ENCODE measurements at regions not wholly inside any gene's neighbourhood (a gene's known extent, or its start where the extent isn't known, plus 50 kb on each side); places are given as distances from the start of the nearest gene placed in this dataset.

DNA sequence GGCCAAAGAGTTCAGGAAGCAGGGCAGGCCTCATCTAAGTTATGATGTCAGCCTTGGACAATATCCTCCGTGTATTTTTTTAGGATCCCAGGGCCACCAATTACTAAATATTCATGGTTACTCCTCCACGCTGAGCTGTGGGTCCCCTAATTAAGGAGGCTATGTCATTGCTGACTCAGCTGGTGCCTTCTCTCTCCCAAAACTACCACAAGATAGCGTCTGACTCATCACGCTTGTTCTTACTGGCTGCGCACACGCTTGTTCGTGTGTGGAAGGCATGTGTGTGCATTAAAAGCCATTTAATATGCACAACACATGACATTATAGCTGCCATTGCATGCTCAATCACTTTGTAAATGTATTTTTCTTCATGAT, 78.3 kb downstream of the GSC start:
- TF ChIP-seq GATA2 (IDR thresholded peaks at IDR 0.05; ENCODE audit: low read depth, low read length) (no peak), GATA3 (IDR thresholded peaks at IDR 0.05; ENCODE audit: low read depth, low read length) (no peak)

Measured in SH-SY5Y (cell line).